B cell (primary cell): ENCODE measurements at regions not wholly inside any gene's neighbourhood (a gene's known extent, or its start where the extent isn't known, plus 50 kb on each side); places are given as distances from the start of the nearest gene placed in this dataset.

Experiments
- ATAC-seq: fragments of 200-7000 bp; cut with Tn5 transposase; one replicate; pipeline ENCODE4 v1.10.0; 2021; ENCODE audit warnings: low read depth, mild to moderate bottlenecking, moderate number of reproducible peaks, moderate library complexity
- CTCF ChIA-PET: fragments of 350-600 bp; sonication (Branson Sonifier 250); formaldehyde crosslinking; loops from one replicate; lab custom pipeline; 2021; ENCODE audit warnings: antibody characterized with exemption, inconsistent platforms; lab: Charles Lee
- POLR2A ChIA-PET: fragments of 350-600 bp; sonication (Branson Sonifier 250); formaldehyde crosslinking; loops from one replicate; lab custom pipeline; 2021; ENCODE audit warnings: antibody characterized with exemption; lab: Charles Lee
- DNase-seq: peaks from one replicate; pipeline ENCODE4 v3.0.0; 2013
- H2AFZ ChIP-seq: 2 replicates; pipeline ENCODE4 v1.6.1; 2012; ENCODE audit warnings: mild to moderate bottlenecking, low read depth, low read length; ENCODE audit not compliant: insufficient read depth, poor library complexity, severe bottlenecking
- H3K27ac ChIP-seq, 2 donors: 1 replicate in 1 of 2; 2 replicates in 1 of 2; pipeline ENCODE4 v1.5.1; 2012 to 2013; ENCODE audit warnings: low read length in 2 of 2, mild to moderate bottlenecking in 2 of 2, moderate library complexity in 1 of 2
- H3K27me3 ChIP-seq, 4 experiments: fragments of 200-600 bp in 1 of 4; sonication (generic) in 1 of 4; replicated peaks in 1 of 4; 1 replicate in 2 of 4; 2 replicates in 2 of 4; pipeline versions ENCODE4 v1.6.1 to v1.7.0; 2013 to 2016; ENCODE audit warnings: low read length in 3 of 4, mild to moderate bottlenecking in 2 of 4, mixed read lengths in 1 of 4, moderate library complexity in 1 of 4; ENCODE audit not compliant: insufficient read depth in 4 of 4, control insufficient read depth in 3 of 4; ENCODE audit errors: control extremely low read depth in 1 of 4
- H3K36me3 ChIP-seq, 2 experiments: replicated peaks in 1 of 2; 1 replicate in 1 of 2; 2 replicates in 1 of 2; pipeline versions ENCODE4 v1.6.1 to v1.7.1; 2013; ENCODE audit warnings: low read length in 1 of 2; ENCODE audit not compliant: insufficient read depth in 2 of 2, control insufficient read depth in 1 of 2; ENCODE audit errors: control extremely low read depth in 1 of 2, extremely low read depth in 1 of 2
- H3K4me1 ChIP-seq, 2 donors: fragments of 200-600 bp in 1 of 2; sonication (generic) in 1 of 2; 1 replicate in 1 of 2; 2 replicates in 1 of 2; pipeline versions ENCODE4 v1.5.1 to v1.6.1; 2013 to 2017; ENCODE audit warnings: low read length in 2 of 2; ENCODE audit not compliant: control insufficient read depth in 2 of 2, insufficient read depth in 2 of 2
- H3K4me2 ChIP-seq: replicated peaks from 2 replicates; pipeline ENCODE3; 2012; ENCODE audit warnings: mild to moderate bottlenecking, low read depth, low read length; ENCODE audit not compliant: poor library complexity, severe bottlenecking
- H3K4me3 ChIP-seq, 5 experiments: fragments of 200-600 bp in 1 of 5; sonication (generic) in 1 of 5; 1 replicate in 3 of 5; 2 replicates in 2 of 5; pipeline versions ENCODE4 v1.5.1 to v1.7.0; 2011 to 2016; ENCODE audit warnings: low read length in 4 of 5, mild to moderate bottlenecking in 4 of 5, low read depth in 2 of 5, control low read depth in 1 of 5, moderate library complexity in 1 of 5; ENCODE audit not compliant: insufficient read depth in 1 of 5; ENCODE audit errors: control extremely low read depth in 1 of 5, extremely low read depth in 1 of 5
- H3K79me2 ChIP-seq: fragments of 200-600 bp; sonication (generic); one replicate; pipeline ENCODE4 v1.6.0; 2016; ENCODE audit warnings: low read length; ENCODE audit not compliant: control insufficient read depth, insufficient read depth
- H3K9ac ChIP-seq: fragments of 200-600 bp; sonication (generic); 2 replicates; pipeline ENCODE4 v1.6.1; 2017; ENCODE audit warnings: mild to moderate bottlenecking, low read length, moderate library complexity
- H3K9me3 ChIP-seq, 3 donors: one replicate each; pipeline versions ENCODE4 v1.6.1 to v1.7.1; 2013; ENCODE audit warnings: low read length in 2 of 3; ENCODE audit not compliant: control insufficient read depth in 2 of 3, insufficient read depth in 1 of 3; ENCODE audit errors: control extremely low read depth in 1 of 3
- H4K20me1 ChIP-seq: 2 replicates; pipeline ENCODE4 v1.6.0; 2012; ENCODE audit warnings: mild to moderate bottlenecking, low read length; ENCODE audit not compliant: insufficient read depth, control insufficient read depth, poor library complexity, severe bottlenecking
- H3K27ac Mint-ChIP-seq: one replicate; pipeline ENCODE4 v1.8.0; 2021; ENCODE audit warnings: mixed read lengths
- H3K27me3 Mint-ChIP-seq: one replicate; pipeline ENCODE4 v1.8.0; 2021; ENCODE audit warnings: mixed read lengths
- H3K4me1 Mint-ChIP-seq: one replicate; pipeline ENCODE4 v1.8.0; 2021; ENCODE audit warnings: mixed read lengths
- H3K4me3 Mint-ChIP-seq: one replicate; pipeline ENCODE4 v1.8.0; 2021; ENCODE audit warnings: mixed read lengths
- H3K9me3 Mint-ChIP-seq: one replicate; pipeline ENCODE4 v1.8.0; 2022; ENCODE audit warnings: mixed read lengths; ENCODE audit not compliant: insufficient read depth
- EZH2 ChIP-seq: IDR thresholded peaks from 2 replicates; pipeline ENCODE4 v1.6.1; 2012; ENCODE audit warnings: borderline replicate concordance, low read depth, mild to moderate bottlenecking, moderate library complexity, low read length; ENCODE audit not compliant: insufficient read depth, poor library complexity, severe bottlenecking
- WGBS: methylation state at CpG from one replicate; pipeline ENCODE4 v1.1.5; 2013; ENCODE audit warnings: missing lambda C conversion rate; ENCODE audit not compliant: insufficient coverage; 5-methylcytosine and 5-hydroxymethylcytosine counted together
- intact Hi-C: fragments of 100-400 bp; cut with micrococcal nuclease; formaldehyde crosslinking; loops from one replicate; pipeline ENCODE4 v1.10.0; 2022
- TF ChIP-seq, protein P1 (sequence below): fragments of 200-600 bp; IDR thresholded peaks from one replicate; pipeline ENCODE4 v1.8.0; 2022; ENCODE audit warnings: antibody characterized with exemption, mild to moderate bottlenecking

- DNase-seq (no peak), ATAC-seq (no peak)
- CTCF ChIA-PET, result no interaction called here
Observed at GRCh38 chr3:184477940-184478339, 83.6 kb upstream of the EPHB3 start.

DNA sequence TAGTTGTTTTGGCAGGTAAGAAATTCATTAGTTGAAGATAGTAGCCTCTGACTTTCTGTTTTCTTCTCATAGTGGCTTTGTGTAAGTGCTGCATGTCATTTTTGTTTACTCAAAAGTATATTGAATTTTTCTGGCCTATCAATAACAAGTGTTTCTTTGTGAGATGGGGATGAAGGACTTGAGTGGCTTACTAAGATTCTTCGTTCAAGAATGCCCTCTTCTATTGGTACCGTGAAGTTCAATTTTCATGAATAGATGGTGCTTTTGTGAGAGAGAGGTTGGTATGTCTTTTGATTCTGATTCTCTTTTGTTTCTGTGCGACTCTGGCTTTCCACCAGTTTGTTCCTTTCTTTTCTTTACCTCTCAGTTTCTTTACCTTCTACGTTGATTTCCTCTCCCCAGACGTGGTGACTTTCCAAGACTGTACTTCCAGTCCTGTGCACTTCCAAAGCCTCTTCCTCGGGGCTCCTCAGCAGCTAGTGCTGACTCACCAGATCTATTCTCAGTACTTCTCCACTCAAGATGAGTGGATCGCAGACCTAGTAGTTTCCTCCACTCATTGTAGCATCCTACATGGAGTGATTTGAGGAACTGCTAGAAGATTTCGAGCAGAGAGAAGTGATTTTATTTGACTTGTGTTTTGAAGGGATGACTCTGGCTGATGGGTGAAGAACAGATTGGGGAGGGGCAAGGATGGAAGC is 82.0 kb upstream of the EPHB3 start:
- POLR2A ChIA-PET, result no interaction called here
- CTCF ChIA-PET, result interaction anchor here (3.0 kb wide), 1 partner anchor 34 kb away, joined by 12 read pairs; no protein-coding TSS in a partner anchor
- DNase-seq (no peak), ATAC-seq (no peak)
- WGBS, result 76% methylated on average over 4 of the region's 8 CpGs
- Mint-ChIP-seq H3K4me3 (no peak overlapping the region), H3K27ac (no peak overlapping the region), H3K9me3 (peaks cover 2% of the 10 kb centered on the region), H3K27me3 (peaks cover 17% of the 10 kb centered on the region), H3K4me1 (peaks cover 5% of the 10 kb centered on the region)
- H3K27me3 ChIP-seq, result peaks cover 0 to 7% (median 1%) of the 10 kb centered on the region in 4 experiments
- H3K9me3 ChIP-seq, result peaks cover 0 to 10% (median 0%) of the 10 kb centered on the region in 3 donors
- H4K20me1 ChIP-seq, result no peaks in the 10 kb centered on the region
- H3K4me3 ChIP-seq, result no peak overlapping the region
- no peak overlapping the region for H3K9ac ChIP-seq
- H3K4me1 ChIP-seq, result peaks cover 3 to 6% of the 10 kb centered on the region in 2 donors
- TF ChIP-seq, protein P1, sequence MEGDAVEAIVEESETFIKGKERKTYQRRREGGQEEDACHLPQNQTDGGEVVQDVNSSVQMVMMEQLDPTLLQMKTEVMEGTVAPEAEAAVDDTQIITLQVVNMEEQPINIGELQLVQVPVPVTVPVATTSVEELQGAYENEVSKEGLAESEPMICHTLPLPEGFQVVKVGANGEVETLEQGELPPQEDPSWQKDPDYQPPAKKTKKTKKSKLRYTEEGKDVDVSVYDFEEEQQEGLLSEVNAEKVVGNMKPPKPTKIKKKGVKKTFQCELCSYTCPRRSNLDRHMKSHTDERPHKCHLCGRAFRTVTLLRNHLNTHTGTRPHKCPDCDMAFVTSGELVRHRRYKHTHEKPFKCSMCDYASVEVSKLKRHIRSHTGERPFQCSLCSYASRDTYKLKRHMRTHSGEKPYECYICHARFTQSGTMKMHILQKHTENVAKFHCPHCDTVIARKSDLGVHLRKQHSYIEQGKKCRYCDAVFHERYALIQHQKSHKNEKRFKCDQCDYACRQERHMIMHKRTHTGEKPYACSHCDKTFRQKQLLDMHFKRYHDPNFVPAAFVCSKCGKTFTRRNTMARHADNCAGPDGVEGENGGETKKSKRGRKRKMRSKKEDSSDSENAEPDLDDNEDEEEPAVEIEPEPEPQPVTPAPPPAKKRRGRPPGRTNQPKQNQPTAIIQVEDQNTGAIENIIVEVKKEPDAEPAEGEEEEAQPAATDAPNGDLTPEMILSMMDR, result no peak
- TF ChIP-seq EZH2, result no peak
- no peaks in the 10 kb centered on the region for H3K79me2 ChIP-seq
- no peak overlapping the region for H3K4me2 ChIP-seq
- intact Hi-C loops, result no loop called here
- no peak overlapping the region for H2AFZ ChIP-seq
- no peaks in the 10 kb centered on the region for H3K36me3 ChIP-seq
- H3K27ac ChIP-seq, result no peak overlapping the region

More at GRCh38 chr3:184477940-184478339, 83.6 kb upstream of the EPHB3 start:
- TF ChIP-seq, protein P1, result no peak
- Histone ChIP-seq H2AFZ (no peak overlapping the region), H3K4me2 (no peak overlapping the region), H3K9ac (no peak overlapping the region), H3K27ac (no peak overlapping the region), H3K9me3 (peaks cover 0 to 10% (median 0%) of the 10 kb centered on the region in 3 donors), H3K4me1 (peaks cover 10 to 13% of the 10 kb centered on the region in 2 donors), H3K36me3 (no peaks in the 10 kb centered on the region), H4K20me1 (no peaks in the 10 kb centered on the region), H3K27me3 (peaks cover 0 to 7% (median 1%) of the 10 kb centered on the region in 4 experiments), H3K4me3 (no peak overlapping the region), H3K79me2 (no peaks in the 10 kb centered on the region)
- peaks cover 4% of the 10 kb centered on the region for H3K9me3 Mint-ChIP-seq
- no CpG with 5 or more reads among the region's 1 CpG for WGBS
- POLR2A ChIA-PET, result no interaction called here
- intact Hi-C loops, result no loop called here
- H3K27ac Mint-ChIP-seq, result no peak overlapping the region
- peaks cover 16% of the 10 kb centered on the region for H3K4me1 Mint-ChIP-seq
- H3K4me3 Mint-ChIP-seq, result no peak overlapping the region
- peaks cover 17% of the 10 kb centered on the region for H3K27me3 Mint-ChIP-seq
